T-helper 1 cell treated with Interleukin-12 subunit alpha and Interleukin-12 subunit beta and Interleukin-4 antibody, amounts not matched to agents 30 μg/mL and 1 μg/mL, for 36 hours (primary cell): ENCODE measurements at regions not wholly inside any gene's neighbourhood (a gene's known extent, or its start where the extent isn't known, plus 50 kb on each side); places are given as distances from the start of the nearest gene placed in this dataset.

ENCODE experiments used
- H3K27ac Mint-ChIP-seq: one replicate; pipeline ENCODE4 v1.8.0; 2021; ENCODE audit warnings: mild to moderate bottlenecking, mixed read lengths
- H3K27me3 Mint-ChIP-seq: one replicate; pipeline ENCODE4 v1.8.0; 2021; ENCODE audit warnings: low read depth, mixed read lengths
- H3K36me3 Mint-ChIP-seq: one replicate; pipeline ENCODE4 v1.8.0; 2021; ENCODE audit warnings: low read depth, mixed read lengths
- H3K4me1 Mint-ChIP-seq: one replicate; pipeline ENCODE4 v1.8.0; 2021; ENCODE audit warnings: low read depth, mixed read lengths
- H3K4me3 Mint-ChIP-seq: one replicate; pipeline ENCODE4 v1.8.0; 2021; ENCODE audit warnings: mild to moderate bottlenecking, moderate library complexity, mixed read lengths
- H3K9me3 Mint-ChIP-seq: one replicate; pipeline ENCODE4 v1.8.0; 2021; ENCODE audit warnings: mixed read lengths

DNA sequence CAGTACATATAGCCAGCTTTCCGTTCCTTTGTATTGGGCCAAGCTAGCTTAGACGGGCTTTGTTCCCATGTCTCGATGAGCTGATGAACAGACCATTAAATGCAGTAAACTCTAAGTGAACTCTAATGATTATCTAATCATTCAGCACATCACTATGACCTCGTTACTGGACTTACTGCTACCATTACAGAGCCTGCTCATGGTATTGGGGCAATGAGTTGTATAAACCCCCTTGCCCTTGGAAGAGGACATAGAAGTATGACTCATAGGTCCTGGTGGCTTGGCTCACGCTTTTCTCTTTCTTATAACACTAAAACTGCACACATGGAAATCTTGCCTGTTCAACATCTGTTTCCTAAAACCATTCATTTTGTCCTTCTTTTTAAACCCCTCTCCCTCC lies 93.6 kb upstream of the DYNLRB2 start:
- H3K36me3 Mint-ChIP-seq = no peaks in the 10 kb centered on the region
- H3K9me3 Mint-ChIP-seq = no peaks in the 10 kb centered on the region
- no peaks in the 10 kb centered on the region for H3K4me1 Mint-ChIP-seq
- H3K4me3 Mint-ChIP-seq = no peak overlapping the region
- H3K27me3 Mint-ChIP-seq = peaks cover 9% of the 10 kb centered on the region
- H3K27ac Mint-ChIP-seq = no peak overlapping the region

DNA sequence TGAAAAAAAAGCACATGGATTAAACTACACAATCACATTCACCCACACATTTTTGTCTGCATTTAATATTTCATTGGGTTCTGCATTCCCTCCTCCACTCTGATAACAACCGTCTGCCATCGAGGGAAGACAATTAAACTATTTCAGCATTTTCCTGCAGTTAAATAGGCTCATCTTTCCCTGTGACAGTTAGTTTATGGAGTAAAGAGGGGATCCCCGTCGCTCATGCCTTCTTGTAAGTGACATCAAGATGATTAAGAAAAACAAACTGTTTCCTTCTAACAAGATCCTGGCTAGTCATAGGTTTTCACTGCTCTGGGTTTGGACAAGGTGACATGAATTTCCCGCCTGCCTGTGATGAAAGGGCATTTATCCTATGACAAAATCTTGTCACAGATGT lies 98.0 kb upstream of the DYNLRB2 start:
- H3K4me3 Mint-ChIP-seq = no peak overlapping the region
- H3K9me3 Mint-ChIP-seq = no peaks in the 10 kb centered on the region
- peaks cover 4% of the 10 kb centered on the region for H3K4me1 Mint-ChIP-seq
- no peaks in the 10 kb centered on the region for H3K36me3 Mint-ChIP-seq
- peaks cover 4% of the 10 kb centered on the region for H3K27me3 Mint-ChIP-seq
- H3K27ac Mint-ChIP-seq = no peak overlapping the region

DNA sequence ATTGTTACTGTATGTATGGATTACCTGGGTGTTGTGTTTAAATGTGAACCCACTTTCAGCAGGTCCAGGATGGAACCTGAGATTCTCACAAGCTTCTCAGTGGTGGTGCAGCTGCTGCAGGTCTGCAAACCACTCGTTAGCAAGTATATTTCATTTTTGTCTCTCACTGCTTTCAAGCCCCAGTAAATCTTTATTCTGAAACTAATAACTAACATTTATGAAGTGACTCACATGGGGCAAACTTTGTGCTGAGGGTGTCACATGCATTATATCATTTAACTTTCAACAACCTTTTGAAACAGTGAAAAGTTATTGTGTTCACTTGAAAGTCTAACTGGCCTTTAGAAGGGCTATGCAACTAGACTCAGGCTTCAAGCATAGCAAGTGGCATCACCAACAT lies 98.9 kb upstream of the DYNLRB2 start:
- Mint-ChIP-seq H3K9me3 (no peaks in the 10 kb centered on the region), H3K36me3 (no peaks in the 10 kb centered on the region), H3K4me1 (peaks cover 4% of the 10 kb centered on the region), H3K27me3 (peaks cover 4% of the 10 kb centered on the region), H3K4me3 (no peak overlapping the region), H3K27ac (no peak overlapping the region)

DNA sequence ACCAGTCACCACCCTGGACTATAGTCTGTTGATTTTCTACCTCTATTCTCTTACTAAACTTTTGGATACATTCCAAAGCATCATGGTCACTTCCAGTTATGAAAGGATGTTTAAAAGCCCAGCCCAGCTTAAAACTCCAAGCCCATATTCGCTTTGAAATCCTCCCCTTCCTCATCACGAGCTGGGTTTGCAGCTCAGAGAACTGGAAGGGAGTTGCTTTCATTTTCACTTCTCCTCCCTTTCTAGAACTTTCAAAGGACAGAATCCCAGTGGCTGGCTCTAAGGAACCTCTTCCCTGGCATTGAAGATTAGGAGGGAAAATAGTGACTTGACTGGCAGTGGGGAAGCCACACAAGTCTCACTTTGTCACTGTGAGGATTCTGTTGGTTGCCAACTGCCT lies 100.1 kb upstream of the DYNLRB2 start:
- Mint-ChIP-seq H3K4me1 (peaks cover 4% of the 10 kb centered on the region), H3K9me3 (no peaks in the 10 kb centered on the region), H3K27ac (no peak overlapping the region), H3K4me3 (peak overlapping the region; percentile 41), H3K27me3 (peaks cover 6% of the 10 kb centered on the region), H3K36me3 (no peaks in the 10 kb centered on the region)

DNA sequence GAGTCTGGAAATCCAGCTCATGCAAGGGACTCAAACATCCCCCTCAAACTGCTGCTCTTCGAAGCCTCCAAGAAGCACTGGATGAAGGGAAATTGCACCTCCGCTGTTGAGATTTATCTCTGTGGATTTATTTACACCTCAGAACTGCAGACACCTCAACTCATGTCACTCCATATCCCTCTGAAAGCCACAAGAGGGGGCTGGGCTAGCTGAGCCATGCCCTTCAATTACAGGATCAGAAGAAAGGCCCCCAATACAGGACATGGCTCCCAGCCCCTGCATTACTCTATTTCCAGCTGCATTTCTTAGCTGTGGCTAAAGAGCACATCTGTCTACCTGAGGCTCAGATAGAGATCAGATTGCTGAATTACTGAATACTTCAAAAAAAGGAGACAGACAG lies 103.1 kb upstream of the DYNLRB2 start:
- H3K4me3 Mint-ChIP-seq = no peak overlapping the region
- peaks cover 2% of the 10 kb centered on the region for H3K27me3 Mint-ChIP-seq
- peaks cover 4% of the 10 kb centered on the region for H3K4me1 Mint-ChIP-seq
- no peak overlapping the region for H3K27ac Mint-ChIP-seq
- no peaks in the 10 kb centered on the region for H3K9me3 Mint-ChIP-seq
- H3K36me3 Mint-ChIP-seq = no peaks in the 10 kb centered on the region

DNA sequence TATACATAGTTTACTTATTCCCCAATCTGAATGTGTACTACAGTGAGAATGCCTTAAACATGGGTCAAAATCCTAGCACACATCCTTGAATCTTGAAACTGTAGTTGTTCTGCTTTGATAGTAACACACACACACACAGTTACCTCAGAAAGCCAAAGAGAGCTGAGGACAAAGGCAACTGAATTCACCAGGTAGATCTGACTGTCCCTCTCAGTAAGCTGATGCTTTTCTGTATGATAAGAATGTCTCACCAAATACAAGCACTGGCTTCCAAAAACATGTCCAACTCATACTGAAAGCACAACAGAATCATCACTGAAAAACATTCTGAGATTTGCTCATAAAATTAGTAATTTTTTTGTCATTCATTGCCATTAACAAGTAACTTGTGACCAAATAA lies 104.3 kb upstream of the DYNLRB2 start:
- Mint-ChIP-seq H3K36me3 (no peaks in the 10 kb centered on the region), H3K4me1 (peaks cover 4% of the 10 kb centered on the region), H3K9me3 (no peaks in the 10 kb centered on the region), H3K27ac (no peak overlapping the region), H3K27me3 (peaks cover 2% of the 10 kb centered on the region), H3K4me3 (no peak overlapping the region)

DNA sequence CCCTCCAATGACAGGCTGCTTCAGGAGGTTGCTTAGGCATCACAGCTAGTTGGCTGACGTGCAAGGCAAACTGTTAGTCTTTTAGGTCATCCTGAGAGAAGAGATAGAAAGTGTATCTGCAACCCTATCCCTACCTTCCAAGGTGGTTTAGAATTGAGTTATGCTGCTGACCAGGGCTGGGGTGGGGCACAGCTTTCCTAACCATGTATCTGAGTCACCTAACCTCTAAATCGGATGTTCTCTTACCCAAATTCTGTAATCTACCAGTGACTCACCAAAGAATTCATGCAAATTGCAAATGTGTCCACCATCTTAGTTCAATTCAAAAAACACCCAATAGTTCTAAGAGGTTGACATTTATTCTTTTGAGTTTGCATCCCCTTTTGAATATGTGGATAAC lies 107.2 kb upstream of the DYNLRB2 start:
- H3K9me3 Mint-ChIP-seq = no peaks in the 10 kb centered on the region
- no peaks in the 10 kb centered on the region for H3K4me1 Mint-ChIP-seq
- H3K36me3 Mint-ChIP-seq = no peaks in the 10 kb centered on the region
- H3K27ac Mint-ChIP-seq = no peak overlapping the region
- no peak overlapping the region for H3K4me3 Mint-ChIP-seq
- H3K27me3 Mint-ChIP-seq = peaks cover 2% of the 10 kb centered on the region

DNA sequence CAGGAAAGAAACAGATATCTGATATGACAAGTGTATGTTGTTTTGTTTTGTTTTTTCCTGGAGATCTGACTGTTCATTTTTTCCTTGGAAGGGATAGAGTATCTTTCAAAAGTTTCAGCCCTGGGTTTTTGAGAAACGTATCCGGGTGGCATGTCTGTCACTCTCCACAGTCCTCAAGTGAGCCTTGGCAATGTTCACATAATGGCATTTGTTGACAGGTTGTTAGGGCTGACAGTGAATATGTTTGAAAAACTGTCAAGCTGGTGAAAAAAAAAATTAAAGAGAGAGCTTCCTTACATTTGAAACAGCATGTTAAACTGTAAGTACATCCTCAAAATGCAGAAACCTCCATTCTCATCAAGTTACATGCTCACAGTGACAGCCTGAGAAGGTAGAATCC lies 113.0 kb upstream of the DYNLRB2 start:
- H3K27ac Mint-ChIP-seq = no peak overlapping the region
- H3K4me1 Mint-ChIP-seq = no peaks in the 10 kb centered on the region
- no peak overlapping the region for H3K4me3 Mint-ChIP-seq
- no peaks in the 10 kb centered on the region for H3K9me3 Mint-ChIP-seq
- H3K27me3 Mint-ChIP-seq = peaks cover 13% of the 10 kb centered on the region
- H3K36me3 Mint-ChIP-seq = no peaks in the 10 kb centered on the region

DNA sequence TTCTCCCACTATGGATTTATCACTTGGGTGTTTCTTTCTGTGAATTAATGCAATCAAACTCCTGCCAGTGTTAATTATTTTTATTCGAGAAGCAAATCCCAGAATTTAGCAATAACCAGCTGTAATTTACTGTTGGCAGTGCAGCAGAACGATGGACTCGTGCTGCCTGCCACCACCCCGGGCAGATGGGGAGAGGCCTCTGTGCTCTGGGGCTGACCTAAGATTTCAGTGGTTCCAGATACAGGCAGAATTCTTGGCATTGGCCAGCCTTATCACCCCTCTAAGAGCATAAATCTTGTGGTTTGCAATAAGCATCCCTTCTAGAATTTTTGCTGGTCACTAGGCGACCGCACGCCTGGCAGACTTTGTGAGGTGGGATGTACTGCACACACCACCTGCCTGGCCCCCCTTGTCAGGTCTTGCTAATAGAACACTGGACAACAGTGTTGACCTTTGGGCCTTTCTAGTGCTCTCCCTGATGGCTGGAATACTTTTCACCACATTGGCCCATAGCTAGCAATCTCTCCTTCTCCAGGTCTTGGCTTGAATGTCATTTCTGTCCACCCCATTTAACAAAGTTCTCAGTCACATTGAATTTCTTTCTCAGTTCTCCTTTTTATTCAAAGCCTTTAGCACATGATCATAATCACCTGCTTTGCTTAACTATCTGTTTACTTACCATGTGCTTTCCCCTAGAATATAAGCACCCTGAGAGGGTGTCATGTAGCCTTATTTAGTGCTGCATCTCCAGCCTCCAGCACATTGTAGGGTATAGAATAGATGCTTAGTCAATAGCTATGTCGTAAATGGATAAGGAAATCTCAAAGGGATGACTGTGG lies 122.1 kb upstream of the DYNLRB2 start:
- Mint-ChIP-seq H3K36me3 (no peaks in the 10 kb centered on the region), H3K27ac (no peak overlapping the region), H3K9me3 (no peaks in the 10 kb centered on the region), H3K27me3 (peaks cover 13% of the 10 kb centered on the region), H3K4me3 (no peak overlapping the region), H3K4me1 (no peaks in the 10 kb centered on the region)

DNA sequence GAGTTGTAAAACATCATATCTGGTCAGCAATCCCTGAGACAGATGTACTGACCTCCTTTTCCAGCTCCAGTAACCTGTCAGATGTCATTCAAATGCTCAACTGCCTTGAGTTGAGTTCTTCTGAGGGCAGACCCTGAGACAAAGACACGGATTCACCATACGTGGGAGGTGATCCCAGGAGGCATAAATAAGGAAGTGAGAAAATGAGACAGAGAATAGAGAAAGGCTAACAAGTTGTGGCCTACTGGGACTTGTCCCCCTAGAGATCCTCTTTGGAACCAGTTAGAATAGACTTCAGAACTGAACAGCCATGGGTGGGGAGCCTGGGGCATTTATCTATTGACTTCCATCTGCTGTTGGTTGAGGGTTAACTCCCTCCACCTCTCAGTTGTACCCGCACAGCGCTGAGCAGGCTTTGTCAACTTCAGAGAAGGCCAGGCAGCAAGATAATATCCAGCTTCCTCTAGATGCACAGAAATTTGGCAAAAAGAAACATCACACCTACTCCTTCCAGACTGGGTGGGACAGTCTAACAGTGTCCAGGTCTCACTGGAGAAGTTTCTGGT lies 123.0 kb upstream of the DYNLRB2 start:
- Mint-ChIP-seq H3K36me3 (no peaks in the 10 kb centered on the region), H3K9me3 (no peaks in the 10 kb centered on the region)

DNA sequence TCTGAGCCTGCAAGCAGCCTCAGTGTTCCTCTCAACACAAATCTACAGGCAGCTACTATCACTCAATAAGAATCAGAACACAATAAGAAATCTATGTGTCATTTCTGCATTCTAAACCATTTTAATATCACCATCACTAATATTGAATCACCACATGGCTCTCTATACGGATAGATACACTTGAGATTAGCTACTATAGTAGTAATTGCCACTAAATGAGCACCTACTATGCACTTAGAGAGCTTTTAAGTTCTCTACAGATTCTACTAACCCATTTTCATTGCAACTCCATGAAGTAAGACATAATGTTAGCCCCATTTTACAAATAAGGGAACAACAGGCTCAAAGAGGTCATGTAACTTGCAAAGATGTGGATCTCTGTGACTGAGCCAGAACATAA lies 132.8 kb upstream of the DYNLRB2 start:
- Mint-ChIP-seq H3K4me1 (no peaks in the 10 kb centered on the region), H3K27ac (no peak overlapping the region), H3K27me3 (peaks cover 15% of the 10 kb centered on the region), H3K36me3 (no peaks in the 10 kb centered on the region), H3K9me3 (no peaks in the 10 kb centered on the region), H3K4me3 (no peak overlapping the region)

More for the DNA sequence above, 123.0 kb upstream of the DYNLRB2 start:
- H3K4me3 Mint-ChIP-seq = no peak overlapping the region
- peaks cover 13% of the 10 kb centered on the region for H3K27me3 Mint-ChIP-seq
- H3K4me1 Mint-ChIP-seq = no peaks in the 10 kb centered on the region
- no peak overlapping the region for H3K27ac Mint-ChIP-seq

DNA sequence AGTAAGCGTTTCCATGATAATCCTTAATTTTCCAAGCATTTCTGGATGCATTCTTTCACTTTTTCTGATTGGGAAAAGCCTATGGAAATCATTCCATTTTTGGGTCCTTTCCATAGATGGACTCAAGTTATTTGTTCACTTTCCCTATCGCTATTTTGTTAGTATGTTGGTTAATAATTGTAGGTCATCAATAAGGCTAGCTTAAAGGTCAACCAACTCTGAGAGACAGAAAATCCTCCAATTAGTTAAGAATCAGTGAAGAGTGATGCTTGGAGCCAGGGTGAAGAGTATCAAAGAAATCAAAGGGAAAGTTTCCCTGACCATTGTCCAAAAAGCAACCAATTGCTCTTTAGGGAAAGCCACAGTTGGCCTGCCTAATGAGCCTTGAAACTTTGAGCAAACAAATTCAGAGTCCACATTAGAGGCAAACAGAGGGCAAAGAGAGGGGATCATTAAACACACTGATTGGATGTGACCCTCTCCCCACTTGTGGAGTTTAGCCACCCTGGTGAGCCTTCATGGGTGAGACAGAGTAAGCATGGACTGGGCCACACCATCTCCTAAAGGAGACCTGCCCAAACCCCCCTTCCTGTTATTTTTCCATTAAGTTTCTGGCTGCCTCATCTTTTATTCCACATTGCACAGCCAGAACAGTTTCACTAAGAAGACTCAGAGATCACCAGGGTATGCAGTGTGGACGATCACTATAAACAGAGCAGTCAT lies 133.4 kb upstream of the DYNLRB2 start:
- Mint-ChIP-seq H3K4me3 (no peak overlapping the region), H3K36me3 (no peaks in the 10 kb centered on the region), H3K9me3 (no peaks in the 10 kb centered on the region), H3K4me1 (no peaks in the 10 kb centered on the region), H3K27ac (no peak overlapping the region), H3K27me3 (peaks cover 15% of the 10 kb centered on the region)

DNA sequence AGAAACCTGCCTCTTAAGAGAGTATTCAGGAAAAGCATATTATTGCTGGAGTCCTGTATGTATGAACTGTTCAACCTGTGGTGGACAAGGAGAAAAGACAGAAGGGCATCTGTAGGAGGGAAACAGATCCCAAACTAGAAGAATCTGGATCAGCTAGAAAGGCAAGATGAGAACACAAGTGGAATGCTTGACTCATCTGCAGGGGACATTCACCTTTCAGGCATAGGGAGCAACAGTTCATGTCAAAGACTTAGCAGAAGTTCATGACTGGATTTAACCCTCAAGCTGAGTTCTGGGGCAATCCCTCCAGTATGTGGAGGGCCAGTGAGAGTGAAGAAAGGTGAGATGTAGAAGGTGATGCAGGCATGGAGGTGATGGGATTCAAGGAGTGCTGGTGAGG lies 135.9 kb upstream of the DYNLRB2 start:
- Mint-ChIP-seq H3K9me3 (no peaks in the 10 kb centered on the region), H3K27ac (no peak overlapping the region), H3K4me1 (no peaks in the 10 kb centered on the region), H3K27me3 (peaks cover 15% of the 10 kb centered on the region), H3K4me3 (no peak overlapping the region), H3K36me3 (no peaks in the 10 kb centered on the region)

DNA sequence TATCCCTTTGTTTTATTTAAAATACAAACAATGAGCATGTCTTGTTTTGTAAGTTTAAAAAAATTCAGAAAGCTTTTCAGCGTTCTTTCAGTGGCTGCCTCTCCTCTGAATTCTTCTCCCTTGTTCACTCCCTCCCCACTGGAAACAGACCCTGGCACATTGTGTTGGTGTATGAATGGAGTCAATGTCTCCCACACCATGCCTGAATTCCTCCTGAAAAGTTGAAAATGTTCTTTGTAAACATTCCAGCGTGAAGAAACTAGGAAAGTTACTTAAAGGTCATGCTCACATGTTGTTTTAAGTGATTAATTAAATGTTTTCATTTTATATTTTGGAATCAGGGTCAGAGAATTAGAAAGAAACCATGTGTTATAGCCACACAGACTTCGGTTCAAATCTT lies 136.9 kb upstream of the DYNLRB2 start:
- Mint-ChIP-seq H3K27ac (no peak overlapping the region), H3K4me3 (no peak overlapping the region), H3K27me3 (peaks cover 15% of the 10 kb centered on the region), H3K4me1 (no peaks in the 10 kb centered on the region), H3K36me3 (no peaks in the 10 kb centered on the region), H3K9me3 (no peaks in the 10 kb centered on the region)

DNA sequence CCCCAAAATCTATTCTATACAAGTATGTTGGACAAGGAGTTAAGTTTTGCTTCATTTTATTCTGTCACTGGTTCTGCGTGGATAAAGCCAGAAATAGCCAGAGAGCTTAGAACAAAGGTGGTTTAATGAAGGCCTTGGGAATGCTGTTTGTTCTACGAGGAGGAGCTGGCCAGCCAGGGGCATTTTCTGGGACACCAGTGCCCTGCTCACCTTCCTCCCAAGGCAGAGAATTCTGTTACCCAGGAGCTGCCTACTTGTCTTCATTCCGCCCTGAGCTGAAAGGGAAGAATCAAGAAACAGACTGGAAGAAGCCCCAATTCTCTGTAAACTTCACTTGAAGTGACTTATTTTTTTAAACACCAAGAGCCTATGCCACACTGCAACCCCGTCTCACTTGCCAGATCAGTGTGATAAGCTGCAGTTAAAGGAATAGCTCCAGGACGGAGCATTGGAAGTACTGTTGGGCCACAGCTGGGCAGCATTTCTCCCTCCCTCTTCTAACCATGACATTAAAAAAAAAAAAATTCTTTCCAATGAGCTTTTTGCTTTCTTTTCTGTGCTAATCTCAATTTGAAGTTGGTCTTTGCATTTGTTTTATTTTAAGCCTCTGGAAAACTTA lies 149.8 kb upstream of the DYNLRB2 start:
- H3K27me3 Mint-ChIP-seq = peaks cover 12% of the 10 kb centered on the region

More for the DNA sequence above, 149.8 kb upstream of the DYNLRB2 start:
- H3K9me3 Mint-ChIP-seq = peaks cover 4% of the 10 kb centered on the region
- H3K36me3 Mint-ChIP-seq = no peaks in the 10 kb centered on the region
- H3K27ac Mint-ChIP-seq = no peak overlapping the region
- H3K4me3 Mint-ChIP-seq = no peak overlapping the region
- no peaks in the 10 kb centered on the region for H3K4me1 Mint-ChIP-seq
